ENCODE measurements at regions not wholly inside any gene's neighbourhood (a gene's known extent, or its start where the extent isn't known, plus 50 kb on each side); places are given as distances from the start of the nearest gene placed in this dataset.

GRCh38 chr17:22669721-22670120 is 977.4 kb downstream of the KCNJ18 start:
- TF ChIP-seq CTCF (IDR thresholded peaks at IDR 0.05), result no peak
- TF ChIP-seq RCOR1 (IDR thresholded peaks at IDR 0.05; ENCODE audit: low read depth, low read length), result no peak
- TF ChIP-seq MAX (IDR thresholded peaks at IDR 0.05), result no peak
- no peak for TF ChIP-seq MYC (IDR thresholded peaks at IDR 0.05; ENCODE audit: borderline replicate concordance, low read length)
- TF ChIP-seq, protein P1, sequence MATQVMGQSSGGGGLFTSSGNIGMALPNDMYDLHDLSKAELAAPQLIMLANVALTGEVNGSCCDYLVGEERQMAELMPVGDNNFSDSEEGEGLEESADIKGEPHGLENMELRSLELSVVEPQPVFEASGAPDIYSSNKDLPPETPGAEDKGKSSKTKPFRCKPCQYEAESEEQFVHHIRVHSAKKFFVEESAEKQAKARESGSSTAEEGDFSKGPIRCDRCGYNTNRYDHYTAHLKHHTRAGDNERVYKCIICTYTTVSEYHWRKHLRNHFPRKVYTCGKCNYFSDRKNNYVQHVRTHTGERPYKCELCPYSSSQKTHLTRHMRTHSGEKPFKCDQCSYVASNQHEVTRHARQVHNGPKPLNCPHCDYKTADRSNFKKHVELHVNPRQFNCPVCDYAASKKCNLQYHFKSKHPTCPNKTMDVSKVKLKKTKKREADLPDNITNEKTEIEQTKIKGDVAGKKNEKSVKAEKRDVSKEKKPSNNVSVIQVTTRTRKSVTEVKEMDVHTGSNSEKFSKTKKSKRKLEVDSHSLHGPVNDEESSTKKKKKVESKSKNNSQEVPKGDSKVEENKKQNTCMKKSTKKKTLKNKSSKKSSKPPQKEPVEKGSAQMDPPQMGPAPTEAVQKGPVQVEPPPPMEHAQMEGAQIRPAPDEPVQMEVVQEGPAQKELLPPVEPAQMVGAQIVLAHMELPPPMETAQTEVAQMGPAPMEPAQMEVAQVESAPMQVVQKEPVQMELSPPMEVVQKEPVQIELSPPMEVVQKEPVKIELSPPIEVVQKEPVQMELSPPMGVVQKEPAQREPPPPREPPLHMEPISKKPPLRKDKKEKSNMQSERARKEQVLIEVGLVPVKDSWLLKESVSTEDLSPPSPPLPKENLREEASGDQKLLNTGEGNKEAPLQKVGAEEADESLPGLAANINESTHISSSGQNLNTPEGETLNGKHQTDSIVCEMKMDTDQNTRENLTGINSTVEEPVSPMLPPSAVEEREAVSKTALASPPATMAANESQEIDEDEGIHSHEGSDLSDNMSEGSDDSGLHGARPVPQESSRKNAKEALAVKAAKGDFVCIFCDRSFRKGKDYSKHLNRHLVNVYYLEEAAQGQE (IDR thresholded peaks at IDR 0.05), result no peak
- TF ChIP-seq POLR2AphosphoS2 (conservative IDR thresholded peaks at IDR 0.05; ENCODE audit: low read length), result no peak
- TF ChIP-seq SMC3 (IDR thresholded peaks at IDR 0.05), result no peak
- no peak for TF ChIP-seq POLR2A (IDR thresholded peaks at IDR 0.05; ENCODE audit: low read length)
- TF ChIP-seq EP300 (IDR thresholded peaks at IDR 0.05), result no peak
- no peak for TF ChIP-seq KDM1A (IDR thresholded peaks at IDR 0.05; ENCODE audit: low read depth)
- TF ChIP-seq ESRRA (IDR thresholded peaks at IDR 0.05; ENCODE audit: borderline replicate concordance, low read length), result no peak
- no peak for TF ChIP-seq NFE2L2 (conservative IDR thresholded peaks at IDR 0.05; ENCODE audit: low read length)
- TF ChIP-seq MAFK (IDR thresholded peaks at IDR 0.05; ENCODE audit: partially characterized antibody), result no peak
- no peak for TF ChIP-seq ZNF302 (CRISPR knock-in tag; IDR thresholded peaks at IDR 0.05)
